Stimulated activated CD4-positive, alpha-beta T cell treated with anti-CD3 and anti-CD28 coated beads, Interleukin-2, amount 100 ng/mL, for 4 hours (primary cell): ENCODE measurements at regions not wholly inside any gene's neighbourhood (a gene's known extent, or its start where the extent isn't known, plus 50 kb on each side); places are given as distances from the start of the nearest gene placed in this dataset.

Experiments used
- DNase-seq: peaks from one replicate; pipeline ENCODE4 v3.0.0-alpha.2; 2020; ENCODE audit warnings: low read depth

DNA sequence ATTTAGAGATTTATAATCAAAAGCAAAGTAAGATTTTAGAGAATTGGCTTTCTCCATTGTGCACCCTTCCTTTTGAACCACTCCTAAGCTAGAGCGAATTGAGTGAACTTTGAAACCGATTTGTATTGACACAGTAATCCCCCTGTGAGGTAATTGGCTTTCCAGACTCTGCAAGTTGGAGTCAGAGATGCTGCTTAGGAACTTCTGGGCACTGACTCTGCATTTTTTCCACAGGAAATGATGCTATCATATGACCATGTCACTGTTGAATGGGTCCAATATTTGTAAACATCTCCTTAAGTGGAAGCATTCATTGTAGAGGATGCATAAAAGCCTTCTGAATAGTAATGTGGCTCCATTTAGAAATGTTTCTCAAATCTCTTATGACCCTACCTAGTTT lies 394.4 kb upstream of the ZNF608 start:
- no peak for DNase-seq

DNA sequence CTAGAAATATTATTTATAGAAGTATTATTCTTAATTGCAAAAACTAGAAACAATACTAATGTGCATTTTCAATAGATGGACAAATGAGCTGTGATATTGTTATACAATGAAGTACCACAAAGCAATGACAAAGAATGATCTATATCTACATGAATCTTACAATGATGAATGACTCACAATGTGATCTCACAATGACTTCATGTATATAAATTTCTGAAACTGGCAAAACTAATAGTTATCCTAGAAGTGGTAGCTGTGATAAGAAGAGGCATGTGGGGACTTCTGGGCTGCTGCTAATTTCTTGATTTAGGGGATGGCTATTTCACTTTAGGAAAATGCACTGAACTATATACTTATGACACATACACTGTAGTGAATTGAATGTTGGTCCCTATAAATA lies 396.0 kb upstream of the ZNF608 start:
- no peak for DNase-seq

DNA sequence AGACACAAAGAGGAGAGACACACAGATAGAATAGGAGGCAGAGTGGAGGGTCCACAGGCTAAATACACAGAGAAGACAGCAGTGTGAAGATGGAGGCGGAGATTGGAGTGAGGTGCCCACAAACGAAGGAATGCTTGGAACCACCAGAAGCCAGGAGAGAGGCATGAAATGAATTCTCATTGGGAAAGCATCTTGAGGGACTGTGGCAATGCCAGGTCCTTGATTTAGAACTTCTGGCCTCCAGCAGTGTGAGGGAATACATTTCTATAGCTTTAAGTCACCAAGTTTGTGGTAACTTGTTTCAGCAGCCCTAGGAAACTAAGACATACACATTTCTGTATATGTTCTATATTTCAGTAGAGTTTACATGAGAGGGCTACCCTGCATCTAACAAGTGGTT lies 396.6 kb upstream of the ZNF608 start:
- no peak for DNase-seq

- DNase-seq = no peak
Observed at GRCh38 chr5:125148076-125148475, 401.6 kb upstream of the ZNF608 start.

DNA sequence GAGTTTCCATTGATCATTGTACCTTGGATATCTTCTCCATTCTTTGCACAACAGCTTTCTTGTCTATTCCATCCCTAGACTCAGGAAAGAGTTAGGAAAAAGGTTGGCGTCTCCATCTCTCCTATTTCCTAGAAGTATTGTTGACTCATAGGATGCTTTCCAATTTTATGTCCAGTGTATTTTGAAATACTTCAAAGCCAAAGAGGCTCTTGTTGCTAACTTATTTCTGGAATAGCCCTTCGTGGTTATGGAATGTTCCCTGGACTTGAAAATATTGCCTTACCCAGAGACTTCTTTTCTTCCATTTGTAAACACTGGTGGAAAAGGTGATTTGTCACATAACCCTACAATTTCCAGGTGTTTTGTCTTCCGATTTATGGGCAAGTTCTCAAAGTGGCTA lies 402.3 kb upstream of the ZNF608 start:
- no peak for DNase-seq

DNA sequence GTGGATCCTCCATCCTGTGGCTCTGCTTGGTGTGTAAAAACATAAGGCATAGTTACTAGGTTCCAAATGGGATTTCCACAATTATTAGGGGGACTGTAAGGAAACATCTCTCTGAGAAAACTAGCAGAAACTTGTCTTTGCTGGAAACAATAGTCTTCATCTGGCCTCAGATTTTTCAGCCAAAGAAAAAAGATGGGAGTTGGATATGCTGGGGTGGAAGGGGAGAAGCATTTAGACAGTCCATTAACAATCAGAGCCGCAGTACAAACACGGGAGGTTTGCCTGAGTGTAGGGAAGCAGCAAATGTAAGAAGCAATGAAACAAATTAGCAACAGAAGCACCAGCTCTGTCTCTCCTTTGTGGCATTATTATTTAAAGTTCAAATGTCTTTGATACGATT lies 402.7 kb upstream of the ZNF608 start:
- DNase-seq = no peak

GRCh38 chr5:125149527-125149926 lies 403.1 kb upstream of the ZNF608 start:
- no peak for DNase-seq

DNA sequence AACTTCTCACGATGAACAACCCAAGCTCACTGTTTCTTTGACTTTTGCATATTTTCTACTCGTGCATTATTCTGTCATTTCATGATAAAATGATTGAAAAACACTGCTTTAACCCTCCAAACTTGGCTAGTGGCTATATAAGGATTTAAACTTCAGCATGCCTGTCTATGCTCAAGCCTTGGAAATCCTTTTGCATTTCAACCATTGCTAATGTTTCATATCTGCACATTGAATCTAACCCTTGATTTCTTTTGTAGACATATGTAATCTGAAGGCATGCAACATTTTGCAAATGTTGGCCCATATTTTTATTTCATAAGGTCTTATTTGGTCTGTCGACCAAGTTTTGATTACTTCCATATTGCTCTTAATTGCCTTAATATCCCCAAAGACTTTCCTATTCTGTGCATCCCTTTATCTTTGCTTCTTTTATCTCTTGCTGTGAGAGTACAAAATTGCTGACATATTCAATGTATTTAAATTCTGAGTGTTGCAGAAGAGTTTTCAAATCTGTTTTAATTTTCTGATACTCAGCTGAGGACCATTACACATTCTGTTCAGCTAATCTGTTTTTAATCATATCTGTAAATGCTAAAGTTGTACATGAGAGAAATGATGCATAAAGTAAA lies 403.7 kb upstream of the ZNF608 start:
- no peak for DNase-seq

DNA sequence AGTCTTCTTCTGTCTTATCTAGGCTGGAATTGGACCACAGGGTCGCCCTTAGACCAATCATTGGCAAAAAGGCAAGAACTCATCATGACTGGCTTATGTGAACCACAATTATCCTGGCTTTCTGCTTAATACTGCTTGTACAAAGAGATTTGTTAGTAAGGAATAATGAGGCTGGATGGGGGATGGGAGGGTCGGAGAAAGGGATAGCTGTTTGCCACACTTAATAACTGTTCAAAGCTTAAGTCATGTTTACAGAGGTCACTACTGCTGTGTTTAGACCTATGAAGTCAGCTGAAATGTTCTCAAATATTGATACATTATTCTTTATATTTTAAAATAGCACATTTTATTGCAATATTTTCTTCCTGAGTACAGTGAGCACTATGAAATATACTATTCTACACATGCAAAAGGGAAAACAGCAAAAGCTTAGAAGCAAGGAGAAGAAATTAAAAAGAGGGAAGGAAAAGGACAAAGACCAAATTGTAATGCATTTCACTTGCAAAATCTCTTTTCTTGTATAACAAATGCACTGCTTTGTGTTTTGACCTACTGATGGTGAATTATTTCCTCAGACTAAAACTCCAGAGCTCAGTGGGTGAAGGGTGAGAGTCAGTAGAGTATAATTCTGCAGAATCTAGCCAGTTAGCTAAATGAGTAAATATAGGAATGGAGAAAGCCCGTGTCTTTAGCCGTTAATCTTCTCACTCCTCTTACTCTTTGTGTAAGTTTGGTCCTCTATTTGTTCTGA lies 404.9 kb upstream of the ZNF608 start:
- no peak for DNase-seq

DNA sequence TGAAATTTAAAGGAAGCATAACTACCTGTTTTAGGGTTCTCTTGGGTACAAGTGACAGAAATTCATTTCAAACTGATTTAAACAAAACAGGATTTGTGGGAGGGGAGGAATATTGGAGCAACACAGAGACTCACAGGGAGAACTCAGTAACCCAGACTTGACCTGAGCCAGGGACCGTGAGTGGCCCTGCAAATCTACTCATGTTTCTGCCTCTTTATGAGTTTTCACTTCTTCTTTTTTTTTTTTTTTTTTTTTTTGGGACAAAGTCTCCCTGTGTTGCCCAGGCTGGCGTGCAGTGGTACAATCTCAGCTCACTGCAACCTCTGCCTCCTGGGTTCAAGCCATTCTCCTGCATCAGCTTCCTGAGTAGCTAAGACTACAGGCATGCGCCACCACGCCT lies 405.6 kb upstream of the ZNF608 start:
- no peak for DNase-seq

- no peak for DNase-seq
Observed at GRCh38 chr5:125152461-125153189, 406.2 kb upstream of the ZNF608 start.

DNA sequence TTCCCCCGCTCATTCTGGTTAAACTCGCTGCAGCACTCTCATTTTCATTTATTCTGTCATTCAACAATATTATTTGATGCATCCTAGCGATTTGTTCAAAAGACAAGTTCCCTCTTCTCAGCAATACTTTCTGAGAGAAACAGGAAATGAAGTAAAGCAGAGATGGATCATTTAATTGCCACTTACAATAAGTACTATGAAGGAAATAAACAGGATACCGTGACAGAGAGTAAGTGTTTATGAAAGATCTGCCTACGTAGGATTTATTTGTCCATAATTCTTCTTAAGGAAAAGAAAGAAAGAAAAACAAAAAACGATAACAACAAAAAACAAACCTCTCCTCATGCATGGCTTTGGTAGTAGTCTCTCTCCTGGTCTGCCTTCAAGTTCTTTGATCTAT lies 406.8 kb upstream of the ZNF608 start:
- DNase-seq = no peak

DNA sequence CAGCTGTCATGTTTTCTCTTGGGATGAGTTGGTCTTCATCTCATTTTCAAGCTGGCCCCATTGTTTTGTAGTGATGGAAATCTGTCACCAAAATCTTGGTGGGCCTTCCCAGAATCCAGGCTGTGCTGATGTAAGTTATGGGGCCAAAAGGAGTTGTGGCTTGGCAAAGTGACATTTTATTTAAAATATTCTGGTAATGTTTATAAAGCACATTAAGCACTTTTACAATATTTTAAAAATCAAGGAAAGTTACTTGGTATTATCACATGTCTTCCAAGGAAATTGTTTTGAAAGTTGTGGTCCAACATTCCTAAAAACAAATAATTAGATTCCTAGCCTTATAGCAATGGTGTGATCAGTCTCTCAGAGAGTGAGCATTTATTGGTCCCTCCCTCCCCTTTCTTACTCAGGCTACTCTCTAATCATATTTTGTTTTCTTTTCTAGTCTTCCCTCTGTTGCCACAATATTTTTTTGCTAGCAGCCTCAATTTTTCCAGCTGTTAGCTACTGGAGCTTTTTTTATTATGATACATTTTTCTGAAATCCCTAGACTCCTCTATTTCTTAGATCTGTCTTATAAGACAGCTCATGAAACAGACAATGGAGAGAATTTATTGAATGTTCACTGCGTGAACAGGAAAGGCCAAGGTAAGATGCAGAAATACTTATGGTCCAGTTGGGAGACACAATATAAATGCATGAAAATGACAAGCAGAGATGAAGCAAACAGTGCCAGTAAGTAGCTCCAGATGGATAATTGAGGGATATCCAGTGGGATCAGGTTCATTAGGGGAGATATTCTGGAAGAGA lies 408.1 kb upstream of the ZNF608 start:
- DNase-seq = no peak

DNA sequence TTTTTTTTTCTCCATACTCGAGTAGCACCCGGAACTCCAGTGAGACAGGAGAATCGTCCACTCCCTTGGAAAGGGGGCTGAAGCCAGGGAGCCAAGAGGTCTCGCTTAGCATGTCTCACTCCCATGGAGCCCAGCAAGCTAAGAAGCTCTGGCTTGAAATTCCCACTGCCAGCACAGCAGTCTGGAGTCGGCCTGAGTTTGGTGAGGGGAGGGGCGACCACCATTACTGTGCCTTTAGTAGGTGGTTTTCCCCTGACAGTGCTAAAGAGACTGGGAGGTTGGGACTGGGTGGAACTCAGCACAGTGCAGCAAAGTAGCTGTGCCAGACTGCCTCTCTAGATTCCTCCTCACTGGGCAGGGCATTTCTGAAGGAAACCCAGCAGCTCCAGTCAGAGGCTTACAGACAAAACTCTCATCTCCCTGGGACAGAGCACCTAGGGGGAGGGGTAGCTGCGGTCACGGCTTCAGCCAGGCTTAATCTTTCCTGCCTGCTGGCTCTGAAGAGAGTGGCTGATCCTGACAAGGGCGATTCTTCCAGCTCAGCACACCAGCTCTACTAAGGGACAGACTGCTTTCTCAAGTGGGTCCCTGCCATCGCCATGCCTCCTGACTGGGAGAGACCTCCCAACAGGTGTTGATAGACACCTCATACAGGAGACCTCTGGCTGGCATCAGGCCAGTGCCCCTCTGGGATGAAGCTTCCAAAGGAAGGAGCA lies 414.5 kb upstream of the ZNF608 start:
- DNase-seq = no peak

GRCh38 chr5:125162714-125163113 lies 416.3 kb upstream of the ZNF608 start:
- DNase-seq = no peak

GRCh38 chr5:125169396-125169795 lies 423.0 kb upstream of the ZNF608 start:
- DNase-seq = no peak

- DNase-seq = no peak
Observed at GRCh38 chr5:125171641-125172040, 425.2 kb upstream of the ZNF608 start.

DNA sequence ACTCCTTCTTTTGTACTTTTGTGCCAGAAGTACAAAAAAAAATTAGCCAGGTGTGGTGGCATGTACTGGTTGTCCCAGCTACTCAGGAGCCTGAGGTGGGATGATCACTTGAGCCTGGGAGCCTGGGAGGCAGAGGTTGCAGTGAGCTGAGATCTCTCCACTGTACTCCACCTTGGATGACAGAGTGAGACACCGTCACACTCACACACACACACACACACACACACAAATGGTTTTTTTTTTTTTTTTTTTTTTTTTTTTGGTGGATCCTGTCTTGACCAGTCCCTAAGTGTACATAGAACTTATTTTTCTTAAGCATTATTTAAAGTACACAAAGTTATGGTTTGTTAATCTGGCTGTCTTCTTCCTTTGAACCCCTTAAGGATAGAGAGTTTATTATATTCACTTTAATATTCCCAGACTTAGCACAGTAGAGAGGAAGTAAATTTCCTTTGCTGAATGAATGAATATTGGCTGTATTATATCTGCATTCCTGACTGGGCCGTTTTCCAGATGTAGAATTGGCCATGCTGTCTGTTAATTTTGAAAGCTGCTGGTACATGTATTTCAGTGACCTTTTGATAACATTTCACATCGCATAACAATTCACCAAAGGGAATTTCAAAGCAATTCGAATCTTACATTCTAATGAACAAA lies 429.0 kb upstream of the ZNF608 start:
- DNase-seq = no peak

DNA sequence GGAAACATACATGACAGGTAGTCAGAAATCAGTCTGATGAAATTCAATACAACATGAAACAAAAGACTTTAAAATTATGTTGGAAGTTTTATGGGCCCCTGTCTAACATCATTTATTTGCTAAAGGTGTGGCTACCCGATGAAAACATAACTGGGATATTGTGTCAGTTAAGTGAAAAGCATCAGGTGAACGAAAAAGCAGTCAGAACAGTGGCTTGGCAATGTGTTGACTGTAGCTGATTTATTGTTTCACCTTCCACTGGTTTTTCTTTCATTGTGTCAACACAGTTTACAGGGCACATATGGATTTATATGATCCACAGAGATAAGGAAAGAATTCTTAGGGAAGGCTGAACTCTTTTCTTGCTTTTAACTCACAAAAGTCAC lies 429.6 kb upstream of the ZNF608 start:
- no peak for DNase-seq

GRCh38 chr5:125177340-125177739 lies 430.9 kb upstream of the ZNF608 start:
- DNase-seq = no peak

DNA sequence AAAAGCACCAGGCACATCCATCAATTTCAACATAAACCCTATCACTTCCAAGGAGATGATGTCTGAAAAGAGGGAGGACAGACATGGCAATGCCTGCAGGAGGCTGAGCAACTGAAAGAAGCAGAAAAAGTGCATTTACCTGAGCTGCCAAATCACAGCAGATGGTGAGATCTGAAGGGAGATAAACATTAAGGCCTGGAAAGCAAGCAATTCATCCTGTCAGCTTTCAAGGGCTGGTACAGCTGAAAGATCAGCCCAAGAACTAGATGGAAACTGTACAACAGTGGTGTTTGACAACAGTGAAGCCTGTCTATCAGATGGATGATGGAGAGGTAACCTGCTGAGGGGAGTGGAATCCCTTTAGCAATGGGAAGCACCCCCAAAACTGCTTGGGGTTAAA lies 433.2 kb upstream of the ZNF608 start:
- DNase-seq = no peak
